ENCODE measurements at regions not wholly inside any gene's neighbourhood (a gene's known extent, or its start where the extent isn't known, plus 50 kb on each side); places are given as distances from the start of the nearest gene placed in this dataset.

DNA sequence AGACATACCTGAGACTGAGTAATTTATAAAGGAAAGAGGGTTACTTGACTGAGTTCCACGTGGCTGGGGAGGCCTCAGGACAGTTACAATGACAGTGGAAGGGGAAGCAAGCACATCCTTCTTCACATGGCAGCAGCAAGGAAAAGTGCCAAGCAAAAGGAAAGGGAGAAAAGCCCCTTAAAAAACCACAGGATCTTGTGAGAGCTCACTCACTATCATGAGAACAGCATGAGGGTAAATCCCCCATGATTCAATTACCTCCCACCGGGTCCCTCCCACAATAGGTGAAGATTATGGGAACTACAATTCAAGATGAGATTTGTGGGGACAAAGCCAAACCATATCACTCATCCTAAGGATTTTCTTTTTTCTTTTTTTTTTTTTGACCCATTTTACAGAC is 177.8 kb upstream of the EEA1 start:
- DNase-seq, result no peak

DNA sequence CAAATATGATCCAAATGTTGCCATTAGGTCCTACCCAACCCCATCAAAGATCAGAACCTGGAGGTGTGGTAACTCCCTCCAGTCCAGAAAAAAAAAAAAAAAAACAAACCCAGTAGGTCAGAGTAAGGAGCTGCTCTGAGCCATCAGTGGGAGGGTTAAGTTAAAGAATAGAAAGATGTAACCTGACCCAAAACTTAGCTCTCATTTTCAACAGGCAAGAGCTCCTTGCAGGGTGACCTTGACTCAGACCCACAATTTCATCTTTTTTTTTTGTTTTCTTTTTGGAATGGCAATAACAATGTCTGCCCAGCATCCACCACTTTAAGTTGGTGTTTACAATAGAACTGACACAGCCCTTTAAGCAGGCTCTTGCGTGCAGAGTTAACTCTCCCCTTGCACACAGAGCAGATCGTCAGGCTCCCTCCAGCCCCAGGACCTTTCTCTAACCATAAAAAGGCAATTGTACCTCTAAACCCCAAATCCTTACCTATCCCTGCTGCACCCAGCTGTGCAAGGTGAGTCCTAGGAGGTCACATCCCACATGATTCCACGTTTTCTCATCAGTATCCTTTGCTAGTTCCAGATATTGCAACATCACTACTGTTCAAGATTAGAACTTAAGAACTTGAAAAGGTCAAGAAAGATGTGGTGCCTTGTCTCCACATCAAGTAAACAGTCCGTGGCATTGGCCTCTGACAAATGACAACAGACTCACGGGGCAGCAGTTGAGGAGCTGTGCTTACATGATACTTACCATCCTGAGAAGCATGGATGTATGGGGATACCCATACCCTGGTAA is 178.6 kb upstream of the EEA1 start:
- DNase-seq, result no peak

DNA sequence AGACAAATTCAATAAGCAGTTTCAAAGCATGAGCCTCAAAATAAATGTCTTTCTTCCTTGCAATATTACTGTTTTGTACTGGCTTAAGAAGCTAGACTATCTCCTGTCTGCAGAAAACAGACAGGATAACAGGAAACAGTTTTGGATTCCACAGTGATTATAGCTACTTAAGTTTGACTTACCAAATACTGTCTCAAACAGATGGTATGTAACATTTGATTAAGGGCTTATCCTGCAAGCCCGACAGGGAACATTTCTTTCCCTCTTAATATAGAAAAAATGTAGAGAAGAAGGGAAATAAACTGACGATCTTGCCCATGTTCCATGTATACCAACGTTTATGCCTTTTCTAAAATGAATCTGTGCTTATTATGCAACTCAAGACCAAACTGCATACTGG is 179.9 kb upstream of the EEA1 start:
- no peak for DNase-seq

DNA sequence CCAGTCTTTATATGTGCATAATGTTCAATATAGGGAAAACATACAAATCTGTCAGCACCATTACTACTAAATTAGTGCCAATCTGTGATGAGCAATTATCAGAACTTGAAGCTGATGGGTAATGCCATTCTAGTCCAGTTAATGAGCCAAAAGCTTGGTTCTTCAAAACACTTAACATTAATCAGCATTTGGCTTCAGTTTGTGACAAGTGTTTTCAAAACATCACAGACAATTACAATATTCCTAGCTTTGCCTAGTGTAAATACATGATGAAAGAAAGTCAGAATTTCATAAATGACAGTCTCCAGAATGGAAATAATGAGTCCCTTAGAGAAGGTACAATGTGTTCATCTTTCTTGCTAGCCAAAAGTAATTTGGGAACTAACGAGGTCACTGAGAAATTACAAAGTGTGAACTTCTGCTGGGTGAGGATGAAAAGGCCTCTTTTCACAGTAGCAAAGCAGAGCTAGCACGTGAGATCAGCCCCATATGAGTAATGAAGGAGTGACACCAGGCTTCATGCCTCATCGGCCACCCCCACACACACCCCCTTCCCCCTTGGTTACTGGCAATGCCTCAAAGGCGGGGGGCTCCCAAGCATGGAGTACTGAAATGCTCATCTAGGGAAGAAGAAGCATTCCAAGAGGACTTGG is 180.6 kb upstream of the EEA1 start:
- no peak for DNase-seq

DNA sequence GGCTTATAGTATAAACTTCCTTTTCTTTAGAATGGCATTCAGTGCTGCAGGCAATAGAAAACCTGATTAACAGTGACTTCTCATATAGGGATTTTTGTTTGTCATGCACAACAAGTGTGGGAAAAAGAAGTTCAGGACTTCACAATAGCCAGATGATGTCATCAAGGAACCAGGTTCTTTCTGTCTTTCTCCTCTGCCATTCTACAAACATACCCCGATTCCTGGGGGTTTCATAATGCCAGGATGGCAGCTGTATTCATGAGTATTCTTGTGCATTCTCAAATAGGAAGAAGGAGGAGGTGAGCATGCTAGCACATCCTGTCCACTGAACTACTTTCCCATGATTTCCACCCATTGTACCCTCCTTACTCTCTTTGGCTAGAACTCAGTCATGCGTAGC is 182.7 kb upstream of the EEA1 start:
- DNase-seq, result no peak

DNA sequence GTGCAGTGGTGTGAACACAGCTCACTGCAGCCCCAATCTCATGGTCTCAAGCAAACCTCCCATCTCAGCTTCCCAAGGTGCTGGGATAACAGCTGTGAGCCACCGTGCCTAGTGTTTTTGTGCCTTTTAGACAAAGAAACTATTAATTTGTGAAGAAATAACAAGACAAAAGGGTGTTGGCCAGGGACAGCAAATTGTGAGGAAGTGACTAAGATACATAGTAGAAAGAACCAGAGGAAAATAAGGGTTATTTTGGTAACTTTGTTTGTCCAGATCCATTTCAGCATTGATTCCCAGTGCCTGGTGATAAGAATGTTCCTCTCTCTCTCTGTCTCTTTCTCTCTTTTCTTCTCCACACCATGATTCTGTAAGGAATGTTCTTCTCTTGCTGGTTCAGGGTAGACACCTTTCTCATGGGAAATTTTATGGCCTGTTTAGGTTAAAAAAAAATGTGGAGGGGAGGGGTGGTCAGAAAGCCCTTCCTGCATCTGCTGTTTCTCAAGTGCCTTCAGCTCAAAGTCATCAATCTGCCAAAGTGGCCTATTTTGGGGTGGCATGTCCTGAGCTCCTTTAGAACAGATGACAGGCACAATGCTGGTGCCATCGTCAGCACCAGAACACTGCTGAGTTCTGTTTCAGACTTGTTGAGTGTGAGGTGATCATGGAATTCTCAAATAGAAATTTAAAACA is 184.4 kb upstream of the EEA1 start:
- no peak for DNase-seq

DNA sequence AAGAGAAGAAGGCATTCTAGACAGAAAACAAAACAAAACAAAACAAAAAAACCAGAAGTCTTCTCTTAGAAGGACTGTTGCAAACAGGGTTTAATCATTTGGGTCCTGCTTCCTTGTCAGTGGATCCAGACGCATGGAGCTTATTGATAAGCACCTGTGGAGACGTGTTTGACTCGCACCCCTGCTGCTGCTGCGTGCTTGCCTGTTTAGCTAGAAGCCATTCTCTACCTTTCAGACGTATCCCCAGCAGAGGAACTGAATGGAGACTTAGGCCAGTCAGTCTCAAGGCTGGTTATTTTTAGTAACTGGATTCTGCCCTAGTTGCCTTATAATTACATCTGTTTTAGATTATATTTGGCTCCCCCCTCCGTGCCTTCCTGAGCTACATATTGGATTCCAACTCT is 186.1 kb upstream of the EEA1 start:
- no peak for DNase-seq

DNA sequence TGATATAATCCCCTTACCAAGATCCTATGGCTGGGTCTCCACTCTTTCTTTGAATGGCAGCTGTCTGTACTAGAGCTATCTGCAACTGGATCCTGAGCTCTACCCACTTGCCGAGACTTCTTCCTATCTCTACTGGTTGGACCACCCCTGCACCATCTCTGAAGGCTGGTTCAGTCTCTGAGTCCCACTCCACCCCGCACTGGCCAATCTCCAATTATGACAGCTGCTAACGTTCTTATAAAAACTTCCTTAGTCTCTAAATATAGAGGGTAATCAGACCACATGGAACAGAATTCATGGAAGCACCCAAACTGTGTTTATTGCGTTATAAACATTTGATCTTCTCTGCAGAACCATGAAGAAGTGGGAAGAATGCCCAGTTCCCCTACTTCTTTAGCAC is 186.6 kb upstream of the EEA1 start:
- DNase-seq, result no peak

DNA sequence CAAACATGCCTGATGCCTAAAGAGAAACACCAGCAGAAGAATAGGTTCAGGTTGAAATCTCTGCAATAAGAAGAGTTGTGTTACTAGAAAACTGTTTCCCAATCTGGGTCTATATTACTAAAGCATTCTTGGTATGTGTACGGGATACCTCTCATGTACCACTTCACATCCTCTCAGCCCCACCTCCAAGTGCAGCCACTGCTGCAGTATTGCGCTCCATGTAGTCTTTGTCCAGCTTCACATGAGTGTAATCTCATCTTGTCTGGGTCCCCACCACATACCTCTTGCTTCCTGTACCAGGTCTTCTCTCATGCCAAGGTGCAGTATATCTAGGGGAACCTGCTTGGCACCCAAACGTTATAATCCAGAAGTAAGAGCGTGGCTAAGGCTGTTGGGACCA is 187.5 kb upstream of the EEA1 start:
- no peak for DNase-seq

DNA sequence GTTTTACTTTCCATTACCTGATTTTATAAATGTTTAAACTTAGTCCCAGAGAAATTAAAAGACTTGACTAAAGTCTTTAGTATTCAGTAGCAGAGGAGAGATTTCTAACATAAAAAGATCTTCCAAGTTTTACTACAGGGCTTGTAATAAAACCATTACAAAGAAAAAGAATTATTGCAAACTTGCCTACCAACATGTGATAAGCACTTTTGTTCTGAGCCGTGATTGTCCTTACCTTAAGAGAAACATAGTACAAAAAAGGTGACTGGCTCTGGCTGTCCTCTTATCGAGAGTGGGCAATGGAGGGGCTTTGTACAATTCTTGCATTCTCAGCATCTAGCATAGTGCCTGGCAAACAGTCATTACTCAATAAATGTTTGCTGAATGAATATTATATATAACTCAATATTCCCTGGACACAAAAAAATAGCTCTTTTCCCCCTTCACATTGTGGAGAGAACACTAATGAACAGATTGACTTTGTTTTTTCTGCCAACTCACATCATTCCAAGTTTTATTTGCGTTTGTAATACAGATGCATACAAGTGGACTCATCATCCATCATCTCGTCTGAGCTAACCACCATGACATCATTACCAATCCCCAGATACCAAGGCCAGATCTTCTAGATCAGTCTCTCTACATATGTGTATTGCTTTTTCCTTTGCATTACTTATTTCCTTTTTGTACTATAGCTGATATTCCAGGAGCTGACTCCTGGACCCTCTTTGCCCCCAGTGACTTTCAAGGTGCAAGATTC is 192.8 kb upstream of the EEA1 start:
- no peak for DNase-seq

DNA sequence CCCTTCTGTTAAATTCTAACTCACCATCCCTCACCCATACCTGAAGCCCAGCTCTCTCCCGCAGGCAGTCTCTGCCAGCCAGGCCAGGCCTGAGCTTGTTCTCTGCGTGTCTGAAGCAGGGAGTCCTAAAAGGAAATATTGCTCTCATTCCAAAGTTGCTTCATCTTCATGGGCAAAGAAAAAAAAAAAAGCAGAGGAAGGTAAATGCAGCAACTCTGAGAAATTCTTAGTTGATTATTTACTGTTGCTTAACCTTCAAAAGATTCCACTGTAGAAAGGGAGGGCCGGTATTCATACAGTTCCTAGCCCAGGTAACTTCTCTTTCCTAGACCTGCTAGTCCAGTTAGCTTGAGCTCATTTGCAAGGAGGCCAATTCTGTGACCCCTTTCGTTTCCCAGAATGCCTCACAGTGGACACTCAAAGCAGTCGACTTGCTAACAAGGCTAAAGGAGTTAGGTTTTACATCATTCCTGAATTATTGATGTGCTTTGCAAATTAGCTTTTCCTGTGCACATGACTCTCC is 193.5 kb upstream of the EEA1 start:
- DNase-seq, result no peak

DNA sequence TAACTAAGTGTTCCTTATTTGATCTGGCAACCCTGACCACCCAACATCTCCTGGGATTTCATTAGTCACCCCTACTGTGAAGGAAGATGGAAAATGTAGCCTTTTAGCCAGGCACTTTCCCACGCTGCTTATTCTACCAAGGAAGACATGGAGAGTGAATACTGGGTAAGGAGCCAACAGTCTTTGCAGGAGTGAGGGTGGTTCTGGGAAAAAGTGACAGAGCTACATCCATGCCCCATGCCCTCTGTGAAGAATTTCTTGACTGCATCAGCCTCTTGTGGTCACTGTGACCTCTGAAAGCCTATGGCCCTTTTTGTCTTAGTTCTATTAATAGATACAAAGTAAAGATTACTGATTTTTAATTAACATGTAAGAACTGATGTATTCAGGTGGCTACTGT is 196.0 kb upstream of the EEA1 start:
- DNase-seq, result no peak

DNA sequence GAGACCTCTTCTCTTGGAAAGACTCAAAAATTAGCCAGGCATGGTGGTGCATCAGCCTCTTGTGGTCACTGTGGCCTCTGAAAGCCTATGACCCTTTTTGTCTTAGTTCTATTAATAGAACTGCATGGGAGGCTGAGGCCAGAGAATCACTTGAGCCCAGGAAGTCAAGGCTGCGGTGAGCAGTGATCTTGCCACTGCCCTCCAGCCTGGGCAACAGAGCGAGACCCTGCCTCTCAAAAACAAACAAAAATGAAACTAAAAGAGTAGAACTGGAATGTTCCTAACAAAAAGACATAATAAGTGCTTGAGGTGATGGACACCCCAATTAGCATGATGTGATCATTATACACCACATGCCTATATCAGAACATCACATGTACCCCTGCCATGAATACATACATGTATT is 197.0 kb upstream of the EEA1 start:
- no peak for DNase-seq

DNA sequence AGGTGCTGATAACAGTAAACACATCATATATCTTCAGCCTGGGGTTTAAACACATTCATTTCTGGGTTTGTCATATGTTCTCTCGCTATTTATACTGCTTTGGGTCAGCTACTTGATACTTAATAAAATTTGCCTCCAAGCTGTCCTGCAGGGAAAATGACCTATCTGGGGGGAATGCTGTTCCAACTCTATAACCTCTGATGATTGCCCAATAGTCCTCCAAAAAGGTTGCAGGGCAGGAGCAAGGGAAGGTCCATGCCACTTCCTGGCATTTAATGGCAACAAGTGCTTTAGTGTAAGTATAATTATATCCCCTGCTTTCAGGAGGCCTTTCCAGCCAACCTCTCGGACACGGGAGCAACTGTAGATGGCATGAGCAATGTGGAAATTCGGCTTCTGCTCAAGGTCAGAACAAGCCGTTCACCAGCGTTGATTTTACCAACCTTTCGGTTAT is 198.0 kb upstream of the EEA1 start:
- DNase-seq, result no peak

DNA sequence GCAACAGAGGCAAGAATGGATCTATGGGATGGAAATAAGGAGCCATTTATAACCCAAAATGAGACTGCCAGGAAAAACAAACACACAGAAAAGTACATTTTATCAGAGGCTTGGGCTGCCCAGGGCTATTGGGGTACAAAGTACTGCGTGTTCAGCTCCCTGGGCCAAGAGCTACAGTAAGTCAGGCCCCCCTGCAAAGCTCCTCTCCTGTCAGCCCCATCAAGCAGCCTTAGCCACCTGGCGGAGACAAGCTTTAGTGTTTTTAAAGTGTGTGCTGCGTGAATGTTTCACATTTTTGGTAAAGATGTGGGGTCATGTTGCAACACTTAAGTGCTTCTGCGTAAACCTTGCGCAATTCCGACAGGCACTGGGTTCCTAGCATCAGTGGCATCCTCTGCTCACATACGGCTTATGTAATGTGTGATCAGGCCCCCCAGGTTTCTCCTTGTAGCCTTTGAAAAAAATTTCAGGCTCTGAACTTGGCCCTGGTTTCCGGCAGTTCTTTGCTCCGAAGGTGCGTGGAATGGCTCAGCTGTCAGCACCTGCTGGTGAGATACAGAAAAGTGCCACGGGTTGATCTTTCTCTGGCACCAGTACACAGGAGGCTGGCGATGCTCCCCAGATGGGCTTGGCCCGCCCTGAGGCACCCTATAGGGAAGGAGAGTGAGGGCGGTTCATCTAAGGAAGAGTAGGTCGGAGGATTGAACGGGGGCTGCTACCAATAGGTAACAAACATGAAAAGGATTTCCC is 198.7 kb upstream of the EEA1 start:
- peak; percentile 88 for DNase-seq

DNA sequence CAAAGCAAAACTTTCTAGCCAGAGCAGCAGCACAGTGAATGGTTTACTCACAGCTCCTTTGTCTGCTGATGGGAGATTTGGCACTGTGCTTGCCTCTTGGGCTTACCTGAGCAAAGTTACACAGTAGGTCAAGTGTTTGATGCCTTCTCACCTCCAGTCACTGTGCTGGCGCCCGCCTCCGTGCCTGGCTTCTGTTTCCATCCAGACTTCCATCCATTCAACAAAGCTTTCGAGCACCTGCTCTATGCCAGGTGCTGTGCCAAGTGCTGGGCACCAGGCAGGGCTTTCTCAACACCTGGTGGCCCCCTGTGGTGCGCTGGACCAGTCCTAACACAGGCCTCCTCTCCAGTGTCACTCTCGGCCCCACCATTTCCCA is 199.2 kb upstream of the EEA1 start:
- DNase-seq, result peak; percentile 91

DNA sequence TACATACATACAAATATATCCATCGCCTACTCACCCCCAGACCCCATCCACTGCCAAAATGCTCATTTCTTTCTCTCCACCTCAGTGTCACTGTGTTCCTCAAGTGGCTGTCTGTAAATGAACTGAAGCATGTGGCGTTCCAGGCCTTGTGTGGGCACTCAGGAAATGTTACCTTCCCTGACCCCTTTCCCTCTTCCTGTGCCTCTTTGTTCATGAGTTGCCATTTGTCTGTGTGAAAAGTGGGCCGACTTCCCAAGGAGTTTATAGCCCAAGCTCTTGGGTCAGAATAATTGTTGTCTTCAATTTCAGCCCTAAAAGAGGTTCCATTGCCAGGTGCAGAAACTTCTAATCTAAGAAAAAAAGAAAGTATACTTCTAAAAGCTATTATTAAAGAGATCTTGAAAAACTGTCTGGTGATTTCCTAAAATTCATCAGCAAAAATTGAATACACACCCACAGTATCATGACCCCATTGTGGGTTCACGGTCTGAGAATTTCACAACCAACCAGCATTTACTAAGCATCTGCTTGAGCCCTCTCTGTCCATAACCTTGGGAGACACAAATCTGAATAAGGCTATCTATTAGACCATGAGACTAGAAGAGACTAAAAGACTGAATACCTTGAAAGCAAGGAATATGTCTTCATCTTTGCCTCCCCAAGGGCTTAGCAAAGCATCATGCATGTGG is 201.4 kb upstream of the EEA1 start:
- DNase-seq, result no peak

DNA sequence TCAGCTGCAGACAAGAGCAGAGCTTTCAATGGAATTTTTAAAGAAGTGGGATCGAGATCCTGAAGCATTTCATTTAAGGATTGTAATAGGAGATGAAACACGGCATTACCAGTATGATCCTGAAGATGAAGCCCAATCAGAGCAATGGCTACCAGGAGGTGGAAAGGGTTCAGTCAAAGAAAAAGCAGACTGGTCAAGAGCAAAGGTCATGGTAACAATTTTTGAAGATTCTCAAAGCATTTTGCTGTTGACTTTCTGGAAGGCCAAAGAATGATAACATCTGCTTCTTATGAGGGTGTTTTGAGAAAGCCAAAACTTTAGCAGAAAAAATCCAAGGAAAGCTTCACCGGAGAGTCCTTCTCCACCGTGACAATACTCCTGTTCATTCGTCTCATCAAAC is 204.3 kb upstream of the EEA1 start:
- no peak for DNase-seq

DNA sequence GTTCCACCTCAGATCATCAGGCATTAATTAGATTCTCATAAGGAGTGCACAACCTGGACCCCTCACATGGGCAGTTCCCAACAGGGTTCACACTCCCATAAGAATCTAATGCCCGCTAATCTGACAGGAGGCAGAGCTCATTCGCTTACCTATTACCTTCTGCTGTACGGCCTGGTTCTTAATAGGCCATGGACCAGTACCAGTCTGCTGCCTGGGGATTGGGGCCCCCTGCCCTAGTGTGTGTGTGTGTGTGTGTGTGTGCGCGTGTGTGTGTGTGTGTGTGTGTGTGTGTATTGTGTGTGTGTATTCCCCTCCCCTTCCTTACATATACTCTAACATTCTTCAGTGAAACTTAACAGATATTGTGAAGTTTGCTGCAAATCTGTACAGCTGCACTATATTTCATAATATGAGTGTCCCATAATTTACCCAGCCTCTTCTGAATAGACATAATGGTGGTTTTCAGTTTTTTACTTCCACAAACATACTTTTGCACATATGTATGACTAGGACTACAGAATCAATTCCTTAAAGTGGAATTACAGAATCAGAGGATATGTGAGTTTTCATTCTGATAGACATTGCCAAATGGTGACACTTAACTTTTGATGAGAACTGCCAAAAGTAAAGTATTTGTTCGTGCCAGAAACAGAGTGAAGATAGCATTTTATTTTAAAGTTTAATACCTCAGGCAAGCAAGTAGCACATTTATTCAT is 205.2 kb upstream of the EEA1 start:
- no peak for DNase-seq

DNA sequence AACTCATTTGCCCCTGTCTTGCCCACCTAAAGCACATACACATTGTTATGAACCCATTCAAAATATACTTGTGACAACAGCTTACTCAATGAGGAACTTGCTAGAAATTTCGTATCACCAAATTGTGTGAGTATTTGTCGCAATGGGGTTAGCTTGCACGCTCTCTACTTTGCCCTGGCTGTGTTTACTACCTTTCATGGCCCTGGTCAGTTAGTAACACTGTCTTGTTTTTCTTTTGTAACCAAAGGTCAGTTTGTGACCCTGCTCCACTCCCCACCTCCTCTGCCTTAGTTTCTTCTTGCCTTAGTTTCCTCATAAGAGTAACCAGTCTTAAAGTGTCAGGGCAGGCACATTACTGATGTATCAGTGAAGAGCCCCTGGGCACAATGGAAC is 205.8 kb upstream of the EEA1 start:
- DNase-seq, result no peak
